HEK293 (cell line): ENCODE measurements at regions not wholly inside any gene's neighbourhood (a gene's known extent, or its start where the extent isn't known, plus 50 kb on each side); places are given as distances from the start of the nearest gene placed in this dataset.
"Not testable (repeated sequence)": the region's sequence is repeated elsewhere in the genome, so short reads cannot be mapped to it uniquely, and the experiment has no call there.

Source experiments
- CTCF ChIA-PET: fragments of 350-600 bp; formaldehyde crosslinking; extraction: SDS; loops from one replicate; lab custom pipeline; 2021; ENCODE audit warnings: antibody characterized with exemption; lab: Yijun Ruan, JAX
- POLR2A ChIA-PET: fragments of 300-600 bp; formaldehyde crosslinking; extraction: SDS; loops from one replicate; lab custom pipeline; 2020; ENCODE audit warnings: antibody characterized with exemption, inconsistent platforms; lab: Yijun Ruan, JAX
- H3K27ac ChIP-seq: fragments of 200-500 bp; sonication (Bioruptor generic); 2 replicates; pipeline ENCODE4 v1.5.1; 2014; ENCODE audit warnings: low read depth, low read length, control low read depth, inconsistent platforms; ENCODE audit errors: extremely low read depth
- H3K36me3 ChIP-seq, 2 experiments: fragments of 200-500 bp in 1 of 2; sonication (Bioruptor generic) in 1 of 2; 1 replicate in 1 of 2; 2 replicates in 1 of 2; pipeline ENCODE4 v1.5.1; 2014 to 2017; ENCODE audit warnings: inconsistent platforms in 2 of 2, low read length in 2 of 2; ENCODE audit not compliant: control insufficient read depth in 2 of 2, insufficient read depth in 1 of 2
- H3K4me1 ChIP-seq: fragments of 200-500 bp; sonication (Bioruptor generic); 2 replicates; pipeline ENCODE4 v1.5.1; 2014; ENCODE audit warnings: mild to moderate bottlenecking, low read length, inconsistent platforms; ENCODE audit not compliant: control insufficient read depth, insufficient read depth
- H3K4me3 ChIP-seq: 2 replicates; pipeline ENCODE4 v1.5.1; 2011; ENCODE audit warnings: low read depth, mild to moderate bottlenecking, control low read depth, low read length, moderate library complexity
- H3K9me3 ChIP-seq: fragments of 200-500 bp; sonication (Bioruptor generic); 2 replicates; pipeline ENCODE4 v1.5.1; 2014; ENCODE audit warnings: low read depth, low read length, inconsistent platforms; ENCODE audit not compliant: control insufficient read depth, insufficient read depth
- EGR2 ChIP-seq: fragments of 450-650 bp; formaldehyde crosslinking; IDR thresholded peaks from 2 replicates; pipeline ENCODE4 v1.5.1; 2016; ENCODE audit warnings: low read depth, missing biosample characterization, missing genetic modification characterization
- GLI2 ChIP-seq: fragments of 450-650 bp; formaldehyde crosslinking; IDR thresholded peaks from 2 replicates; pipeline ENCODE4; 2017; ENCODE audit warnings: missing biosample characterization, missing genetic modification characterization, low read depth, borderline replicate concordance
- KLF16 ChIP-seq: fragments of 450-650 bp; formaldehyde crosslinking; IDR thresholded peaks from 2 replicates; pipeline ENCODE4 v1.5.1; 2017; ENCODE audit warnings: missing biosample characterization, missing genetic modification characterization
- SCRT2 ChIP-seq: fragments of 450-650 bp; formaldehyde crosslinking; IDR thresholded peaks from 2 replicates; pipeline ENCODE4 v1.5.1; 2016; ENCODE audit warnings: missing biosample characterization, missing genetic modification characterization
- ZBTB7A ChIP-seq: fragments of 450-650 bp; formaldehyde crosslinking; IDR thresholded peaks from 2 replicates; pipeline ENCODE4 v1.5.1; 2016; ENCODE audit warnings: low read depth, missing biosample characterization, missing genetic modification characterization
- ZFHX2 ChIP-seq: fragments of 450-650 bp; formaldehyde crosslinking; conservative IDR thresholded peaks from 2 replicates; pipeline ENCODE4 v1.5.1; 2016; ENCODE audit warnings: missing biosample characterization, missing genetic modification characterization
- ZFP3 ChIP-seq: fragments of 450-650 bp; formaldehyde crosslinking; IDR thresholded peaks from 2 replicates; pipeline ENCODE4 v1.5.1; 2016; ENCODE audit warnings: low read depth, missing biosample characterization, missing genetic modification characterization
- ZFP69B ChIP-seq: fragments of 450-650 bp; formaldehyde crosslinking; IDR thresholded peaks from 2 replicates; pipeline ENCODE4 v1.5.1; 2016; ENCODE audit warnings: missing biosample characterization, missing genetic modification characterization
- ZNF112 ChIP-seq: fragments of 450-650 bp; formaldehyde crosslinking; IDR thresholded peaks from 2 replicates; pipeline ENCODE4 v1.5.0; 2017; ENCODE audit warnings: missing biosample characterization, missing genetic modification characterization
- ZNF148 ChIP-seq: fragments of 450-650 bp; formaldehyde crosslinking; IDR thresholded peaks from 2 replicates; pipeline ENCODE4 v1.5.0; 2017; ENCODE audit warnings: missing biosample characterization, missing genetic modification characterization, borderline replicate concordance
- ZNF214 ChIP-seq: fragments of 450-650 bp; formaldehyde crosslinking; IDR thresholded peaks from 2 replicates; pipeline ENCODE4 v1.5.1; 2017; ENCODE audit warnings: missing biosample characterization, mild to moderate bottlenecking, missing genetic modification characterization, borderline replicate concordance
- ZNF26 ChIP-seq: fragments of 450-650 bp; formaldehyde crosslinking; IDR thresholded peaks from 2 replicates; pipeline ENCODE4 v1.5.1; 2016; ENCODE audit warnings: missing biosample characterization, missing genetic modification characterization
- ZNF302 ChIP-seq: fragments of 450-650 bp; formaldehyde crosslinking; IDR thresholded peaks from 2 replicates; pipeline ENCODE4 v1.5.1; 2016; ENCODE audit warnings: missing biosample characterization, missing genetic modification characterization, low read depth
- ZNF311 ChIP-seq: fragments of 450-650 bp; formaldehyde crosslinking; IDR thresholded peaks from 2 replicates; pipeline ENCODE4 v1.5.1; 2017; ENCODE audit warnings: missing biosample characterization, missing genetic modification characterization, borderline replicate concordance
- ZNF423 ChIP-seq: fragments of 450-650 bp; formaldehyde crosslinking; IDR thresholded peaks from 2 replicates; pipeline ENCODE4 v1.5.1; 2016; ENCODE audit warnings: missing biosample characterization, missing genetic modification characterization
- ZNF530 ChIP-seq: fragments of 450-650 bp; formaldehyde crosslinking; IDR thresholded peaks from 2 replicates; pipeline ENCODE4 v1.5.1; 2016; ENCODE audit warnings: low read depth, missing biosample characterization, missing genetic modification characterization
- ZNF548 ChIP-seq: fragments of 450-650 bp; formaldehyde crosslinking; IDR thresholded peaks from 2 replicates; pipeline ENCODE4 v1.5.1; 2016; ENCODE audit warnings: missing biosample characterization, missing genetic modification characterization
- ZNF585B ChIP-seq: fragments of 450-650 bp; formaldehyde crosslinking; IDR thresholded peaks from 2 replicates; pipeline ENCODE4 v1.5.1; 2016; ENCODE audit warnings: missing biosample characterization, missing genetic modification characterization
- ZNF629 ChIP-seq: fragments of 450-650 bp; formaldehyde crosslinking; IDR thresholded peaks from 2 replicates; pipeline ENCODE4 v1.5.1; 2017; ENCODE audit warnings: missing biosample characterization, missing genetic modification characterization
- ZNF645 ChIP-seq: fragments of 450-650 bp; formaldehyde crosslinking; IDR thresholded peaks from 2 replicates; pipeline ENCODE4; 2016; ENCODE audit warnings: missing biosample characterization, missing genetic modification characterization
- ZNF692 ChIP-seq: fragments of 450-650 bp; formaldehyde crosslinking; IDR thresholded peaks from 2 replicates; pipeline ENCODE4 v1.5.1; 2016; ENCODE audit warnings: missing biosample characterization, missing genetic modification characterization
- ZNF76 ChIP-seq: fragments of 450-650 bp; formaldehyde crosslinking; IDR thresholded peaks from 2 replicates; pipeline ENCODE4; 2016; ENCODE audit warnings: low read depth, missing biosample characterization, missing genetic modification characterization, borderline replicate concordance
- ZNF791 ChIP-seq: fragments of 450-650 bp; formaldehyde crosslinking; IDR thresholded peaks from 2 replicates; pipeline ENCODE4 v1.5.1; 2016; ENCODE audit warnings: missing biosample characterization, missing genetic modification characterization

GRCh38 chr11:42422090-42422489 lies 889.7 kb upstream of the API5 start (continued):
- no peak for TF ChIP-seq ZNF692 (tag by site-specific recombination)
- no peak for TF ChIP-seq ZFP69B
- TF ChIP-seq ZNF585B (tag by site-specific recombination) = no peak
- TF ChIP-seq ZNF112 (tag by site-specific recombination) = no peak

GRCh38 chr11:42434911-42435310 lies 876.9 kb upstream of the API5 start:
- H3K36me3 ChIP-seq, H3K4me3 ChIP-seq, H3K9me3 ChIP-seq, H3K4me1 ChIP-seq, POLR2A ChIA-PET, H3K27ac ChIP-seq: not testable (repeated sequence)
- CTCF ChIA-PET = interaction anchor here (0.7 kb wide), 1 partner anchor 14 kb away, joined by 4 read pairs; no protein-coding TSS in a partner anchor

- ChIA-PET POLR2A (interaction anchor here (0.8 kb wide), 1 partner anchor 914 kb away, joined by 5 read pairs; no protein-coding TSS in a partner anchor), CTCF (no interaction called here)
- no peak for TF ChIP-seq SCRT2
- no peak for TF ChIP-seq ZBTB7A (tag by site-specific recombination)
- TF ChIP-seq ZNF148 = no peak
- no peak for TF ChIP-seq ZNF423 (tag by site-specific recombination)
- TF ChIP-seq ZNF76 (tag by site-specific recombination) = no peak
- no peak for TF ChIP-seq ZNF26 (tag by site-specific recombination)
- TF ChIP-seq KLF16 (tag by site-specific recombination) = no peak
- no peak for TF ChIP-seq ZNF645 (tag by site-specific recombination)
- no peak for TF ChIP-seq ZNF311 (tag by site-specific recombination)
- no peak for TF ChIP-seq ZNF530 (tag by site-specific recombination)
- TF ChIP-seq EGR2 (tag by site-specific recombination) = no peak
- TF ChIP-seq ZNF302 (tag by site-specific recombination) = no peak
- no peak for TF ChIP-seq GLI2 (tag by site-specific recombination)
- no peak for TF ChIP-seq ZNF629 (tag by site-specific recombination)
- no peak for TF ChIP-seq ZFP3 (tag by site-specific recombination)
- TF ChIP-seq ZNF548 (tag by site-specific recombination) = no peak
- TF ChIP-seq ZNF791 (tag by site-specific recombination) = no peak
- TF ChIP-seq ZNF214 = no peak
- TF ChIP-seq ZFHX2 (tag by site-specific recombination) = no peak
- H3K27ac ChIP-seq = no peak overlapping the region
- H3K4me1 ChIP-seq = no peaks in the 10 kb centered on the region
- H3K4me3 ChIP-seq = no peak overlapping the region
- no peaks in the 10 kb centered on the region for H3K36me3 ChIP-seq
- no peaks in the 10 kb centered on the region for H3K9me3 ChIP-seq
These were observed 867.4 kb upstream of the API5 start for GRCh38 chr11:42444406-42444805.
